ENCODE measurements at regions not wholly inside any gene's neighbourhood (a gene's known extent, or its start where the extent isn't known, plus 50 kb on each side); places are given as distances from the start of the nearest gene placed in this dataset.
A peak's percentile ranks its signal among the peaks of the same experiment; 100 is the strongest.
"Not testable (repeated sequence)": the region's sequence is repeated elsewhere in the genome, so short reads cannot be mapped to it uniquely, and the experiment has no call there.

DNA sequence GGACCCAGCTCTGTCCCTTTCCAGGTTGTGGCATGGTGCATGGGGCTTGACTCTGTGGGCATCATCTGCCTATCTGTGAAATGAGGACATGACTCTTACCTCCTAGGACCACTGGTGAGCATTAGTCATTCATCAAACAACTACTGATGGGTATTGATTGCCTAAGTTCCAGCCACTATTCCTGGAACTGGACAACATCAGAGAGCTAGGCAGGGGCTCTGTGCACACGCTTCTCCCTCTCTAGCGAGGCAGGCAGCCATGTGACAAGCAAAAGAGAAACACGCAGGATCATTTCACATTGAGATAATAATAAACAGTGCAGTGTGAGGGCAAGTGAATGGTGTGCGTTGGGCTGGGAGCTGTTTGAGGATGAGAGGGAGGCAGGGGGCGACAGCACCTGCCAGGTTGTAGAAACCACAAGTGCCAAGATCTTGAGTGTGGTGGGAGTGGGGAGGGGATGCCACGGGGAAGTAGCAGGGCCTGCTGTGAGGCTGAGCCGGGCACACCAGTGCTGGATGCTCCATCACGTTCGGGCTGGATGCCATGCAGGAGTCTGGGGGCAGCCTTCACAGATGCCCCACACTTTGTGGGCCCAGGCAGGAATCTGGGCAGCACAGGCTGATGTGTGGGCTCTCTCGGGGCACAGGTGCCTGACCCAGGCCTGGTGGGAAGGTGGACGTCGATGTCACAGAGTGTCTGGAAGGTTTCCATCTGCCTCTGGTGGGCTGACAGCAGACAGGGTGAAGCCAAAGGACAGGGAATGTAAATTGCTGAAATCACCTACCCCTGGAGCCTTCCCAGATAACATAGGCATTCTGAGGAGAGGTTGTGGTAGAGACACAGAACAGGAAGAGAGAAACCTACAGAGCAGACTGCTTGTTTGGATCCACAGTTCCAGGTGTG lies 405.5 kb downstream of the RPS24 start:
- H3K4me1 ChIP-seq (ENCODE audit: low read depth), result peaks cover 23% of the 10 kb centered on the region
- H3K36me3 ChIP-seq, result no peaks in the 10 kb centered on the region
- no peaks in the 10 kb centered on the region for H3K27me3 ChIP-seq
- DNase-seq (ENCODE audit: low read depth in 1 of 2, low spot score in 1 of 2), result peak in 1 of 2 donors; percentile 36
- peak overlapping the region; percentile 65 for H3K27ac ChIP-seq
- no peaks in the 10 kb centered on the region for H3K9me3 ChIP-seq (ENCODE audit: low read depth)
- H3K4me3 ChIP-seq, result no peak overlapping the region
- TF ChIP-seq, protein P1, sequence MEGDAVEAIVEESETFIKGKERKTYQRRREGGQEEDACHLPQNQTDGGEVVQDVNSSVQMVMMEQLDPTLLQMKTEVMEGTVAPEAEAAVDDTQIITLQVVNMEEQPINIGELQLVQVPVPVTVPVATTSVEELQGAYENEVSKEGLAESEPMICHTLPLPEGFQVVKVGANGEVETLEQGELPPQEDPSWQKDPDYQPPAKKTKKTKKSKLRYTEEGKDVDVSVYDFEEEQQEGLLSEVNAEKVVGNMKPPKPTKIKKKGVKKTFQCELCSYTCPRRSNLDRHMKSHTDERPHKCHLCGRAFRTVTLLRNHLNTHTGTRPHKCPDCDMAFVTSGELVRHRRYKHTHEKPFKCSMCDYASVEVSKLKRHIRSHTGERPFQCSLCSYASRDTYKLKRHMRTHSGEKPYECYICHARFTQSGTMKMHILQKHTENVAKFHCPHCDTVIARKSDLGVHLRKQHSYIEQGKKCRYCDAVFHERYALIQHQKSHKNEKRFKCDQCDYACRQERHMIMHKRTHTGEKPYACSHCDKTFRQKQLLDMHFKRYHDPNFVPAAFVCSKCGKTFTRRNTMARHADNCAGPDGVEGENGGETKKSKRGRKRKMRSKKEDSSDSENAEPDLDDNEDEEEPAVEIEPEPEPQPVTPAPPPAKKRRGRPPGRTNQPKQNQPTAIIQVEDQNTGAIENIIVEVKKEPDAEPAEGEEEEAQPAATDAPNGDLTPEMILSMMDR (IDR thresholded peaks at IDR 0.05; ENCODE audit: low read depth, low read length), result no peak

DNA sequence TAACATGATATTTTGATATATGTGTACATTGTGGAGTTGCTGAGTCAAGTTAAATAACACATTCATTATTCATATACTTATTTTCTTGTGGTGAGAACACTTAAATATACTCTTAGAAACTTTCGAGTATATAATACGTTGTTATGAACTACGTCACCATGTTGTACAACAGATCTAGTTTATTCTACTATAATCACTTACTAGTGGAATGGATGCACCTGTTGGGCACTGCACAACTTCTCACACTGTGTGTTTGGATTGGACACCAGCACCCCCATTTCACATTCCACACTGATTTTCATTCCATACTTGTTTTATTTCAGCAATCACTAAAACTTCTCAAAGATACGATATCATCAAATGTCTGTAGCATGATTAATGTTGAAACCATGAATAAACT lies 407.3 kb downstream of the RPS24 start:
- TF ChIP-seq, protein P1 (IDR thresholded peaks at IDR 0.05; ENCODE audit: low read depth, low read length), result no peak
- no peaks in the 10 kb centered on the region for H3K36me3 ChIP-seq
- no peak overlapping the region for H3K27ac ChIP-seq
- no peak overlapping the region for H3K4me3 ChIP-seq
- no peak for DNase-seq (ENCODE audit: low read depth in 1 of 2, low spot score in 1 of 2)
- no peaks in the 10 kb centered on the region for H3K27me3 ChIP-seq
- H3K4me1 ChIP-seq (ENCODE audit: low read depth), result peaks cover 12% of the 10 kb centered on the region
- H3K9me3 ChIP-seq (ENCODE audit: low read depth), result no peaks in the 10 kb centered on the region

DNA sequence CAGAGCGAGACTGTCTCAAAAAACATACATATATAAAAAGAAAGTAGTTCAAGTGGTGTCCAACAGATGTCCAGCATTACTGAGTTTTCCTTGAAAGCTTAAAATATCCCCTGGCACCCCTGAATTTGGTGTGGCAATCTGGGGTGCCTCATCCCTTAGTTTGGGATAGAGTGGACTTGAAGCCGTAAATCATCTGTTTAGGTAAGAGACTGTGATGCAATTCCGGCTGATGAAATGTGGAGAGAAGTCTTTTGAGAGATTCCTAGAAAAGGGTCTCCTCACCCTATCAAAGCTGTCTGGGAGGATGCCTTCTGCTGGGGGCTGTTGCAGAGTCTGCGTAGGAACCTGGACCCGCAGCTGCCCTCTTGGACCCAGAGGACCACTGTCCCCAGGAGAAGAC lies 408.0 kb downstream of the RPS24 start:
- no peak overlapping the region for H3K27ac ChIP-seq
- H3K9me3 ChIP-seq (ENCODE audit: low read depth), result no peaks in the 10 kb centered on the region
- TF ChIP-seq, protein P1 (IDR thresholded peaks at IDR 0.05; ENCODE audit: low read depth, low read length), result no peak
- no peak overlapping the region for H3K4me3 ChIP-seq
- H3K36me3 ChIP-seq, result no peaks in the 10 kb centered on the region
- H3K4me1 ChIP-seq (ENCODE audit: low read depth), result peaks cover 5% of the 10 kb centered on the region
- DNase-seq (ENCODE audit: low read depth in 1 of 2, low spot score in 1 of 2), result no peak
- no peaks in the 10 kb centered on the region for H3K27me3 ChIP-seq

DNA sequence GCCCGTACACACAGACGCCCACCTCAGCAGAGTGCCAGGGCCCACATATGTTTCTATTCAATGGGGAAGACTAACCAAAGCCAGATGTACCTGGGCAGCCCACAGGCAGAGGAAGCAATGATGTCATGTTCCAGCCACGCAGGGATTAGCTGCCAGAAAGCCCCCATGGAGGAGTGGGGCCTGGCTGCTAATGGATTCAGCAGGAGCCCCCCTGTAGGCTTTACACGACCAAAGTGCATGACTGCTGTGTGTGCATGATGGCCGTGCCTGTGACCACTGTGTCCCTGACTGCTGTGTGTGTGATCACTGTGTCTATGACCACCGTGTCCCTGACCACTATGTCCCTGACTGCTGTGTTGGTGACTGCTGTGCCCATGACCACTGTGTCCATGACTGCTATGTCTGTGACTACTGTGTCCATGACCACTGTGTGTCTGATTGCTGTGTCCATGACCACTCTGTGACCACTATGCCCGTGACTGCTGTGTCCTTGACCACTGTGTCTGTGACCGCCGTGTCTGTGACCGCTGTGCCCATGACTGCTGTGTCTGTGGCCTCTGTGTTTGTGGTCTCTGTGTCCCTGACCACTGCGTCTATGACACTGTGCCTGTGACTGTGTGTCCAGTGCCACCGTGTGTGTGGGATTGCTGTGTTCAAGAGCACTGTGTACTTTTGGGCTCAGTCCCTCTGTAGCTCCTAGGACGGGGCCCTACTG lies 409.3 kb downstream of the RPS24 start:
- Histone ChIP-seq H3K4me1 (ENCODE audit: low read depth) (peaks cover 8% of the 10 kb centered on the region), H3K4me3 (no peak overlapping the region), H3K27me3 (no peaks in the 10 kb centered on the region), H3K27ac (no peak overlapping the region), H3K9me3 (ENCODE audit: low read depth) (no peaks in the 10 kb centered on the region), H3K36me3 (no peaks in the 10 kb centered on the region)
- DNase-seq (ENCODE audit: low read depth in 1 of 2, low spot score in 1 of 2), result no peak
- TF ChIP-seq, protein P1 (IDR thresholded peaks at IDR 0.05; ENCODE audit: low read depth, low read length), result no peak

DNA sequence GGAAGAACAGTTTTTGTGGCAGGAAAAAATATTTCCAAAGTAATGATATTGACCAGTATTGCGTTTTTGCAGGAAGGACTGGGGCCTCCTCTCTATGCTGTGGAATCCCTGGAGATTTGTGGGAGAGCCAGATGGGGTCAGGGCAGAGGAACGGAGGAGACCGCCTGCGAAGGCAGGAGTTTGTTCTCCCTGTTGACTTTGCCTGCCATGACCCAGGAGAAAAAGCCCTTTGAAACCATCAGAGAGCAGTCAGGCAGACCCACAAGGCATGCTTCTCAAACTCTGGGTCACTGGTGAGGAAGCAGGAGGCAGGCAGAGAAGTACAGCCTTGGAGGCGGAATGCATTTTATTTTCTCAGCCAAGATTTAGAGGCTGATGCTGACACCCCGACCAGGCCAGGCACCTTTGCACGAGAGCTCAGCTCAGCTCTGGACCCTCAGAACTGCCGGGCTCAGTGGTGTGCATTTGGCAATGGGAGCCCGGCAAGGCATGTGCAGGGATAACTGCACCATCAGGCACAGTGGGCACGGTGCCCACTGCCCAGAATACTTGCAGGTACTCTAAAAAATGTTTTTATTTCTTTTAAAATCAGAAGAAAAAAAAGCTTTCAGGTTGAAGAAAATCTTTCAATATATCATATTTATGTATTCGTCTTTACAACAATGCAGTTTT lies 410.4 kb downstream of the RPS24 start:
- TF ChIP-seq, protein P1 (IDR thresholded peaks at IDR 0.05; ENCODE audit: low read depth, low read length), result no peak
- no peaks in the 10 kb centered on the region for H3K36me3 ChIP-seq
- H3K27ac ChIP-seq, result no peak overlapping the region
- H3K9me3 ChIP-seq (ENCODE audit: low read depth), result no peaks in the 10 kb centered on the region
- no peak for DNase-seq (ENCODE audit: low read depth in 1 of 2, low spot score in 1 of 2)
- H3K4me3 ChIP-seq, result no peak overlapping the region
- no peaks in the 10 kb centered on the region for H3K27me3 ChIP-seq
- H3K4me1 ChIP-seq (ENCODE audit: low read depth), result peaks cover 8% of the 10 kb centered on the region

DNA sequence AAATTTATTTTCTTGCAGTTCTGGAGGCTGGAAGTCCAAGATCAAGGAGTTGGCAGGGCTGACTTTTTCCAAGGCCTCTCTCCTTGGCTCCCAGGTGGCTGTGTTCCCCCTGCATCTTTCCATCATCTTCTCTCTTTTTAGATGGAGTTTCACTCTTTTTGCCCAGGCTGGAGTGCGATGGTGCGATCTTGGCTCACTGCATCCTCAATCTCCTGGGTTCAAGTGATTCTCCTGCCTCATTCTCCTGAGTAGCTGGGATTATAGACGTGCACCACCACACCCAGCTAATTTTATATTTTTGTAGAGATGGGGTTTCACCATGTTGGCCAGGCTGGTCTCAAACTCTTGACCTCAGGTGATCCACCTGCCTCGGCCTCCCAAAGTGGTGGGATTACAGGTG lies 411.1 kb downstream of the RPS24 start:
- not testable (repeated sequence) for H3K36me3 ChIP-seq; H3K27me3 ChIP-seq; H3K4me3 ChIP-seq; H3K4me1 ChIP-seq (ENCODE audit: low read depth); H3K27ac ChIP-seq; DNase-seq (ENCODE audit: low read depth in 1 of 2, low spot score in 1 of 2); H3K9me3 ChIP-seq (ENCODE audit: low read depth)

All from cardiac muscle cell (in vitro differentiated cells and primary cell).